H4 (cell line): ENCODE measurements at regions not wholly inside any gene's neighbourhood (a gene's known extent, or its start where the extent isn't known, plus 50 kb on each side); places are given as distances from the start of the nearest gene placed in this dataset.
A peak's percentile ranks its signal among the peaks of the same experiment; 100 is the strongest.

Experiments used
- DNase-seq: peaks from one replicate; pipeline ENCODE4 v3.0.0-alpha.2; 2015; ENCODE audit warnings: low spot score

DNA sequence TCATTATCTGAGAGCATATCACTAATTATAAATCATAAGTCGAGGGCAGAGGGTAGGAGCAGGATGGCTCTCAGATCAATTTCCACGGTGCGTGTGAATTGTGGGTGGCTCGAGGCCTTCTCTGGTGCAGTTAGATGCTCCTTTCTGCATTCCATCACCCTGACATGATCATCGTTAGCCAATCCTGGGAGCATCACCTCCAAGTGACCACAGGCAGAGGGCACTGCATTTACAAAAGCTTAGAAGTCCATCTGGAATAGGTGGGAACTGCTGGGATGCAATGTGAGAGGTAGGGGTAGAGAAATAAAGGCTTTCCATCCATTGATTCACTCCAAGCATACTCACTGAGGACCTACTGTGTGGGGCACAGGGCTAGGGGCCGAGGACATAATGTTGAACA, 538.2 kb upstream of the TBX3 start:
- DNase-seq: no peak

DNA sequence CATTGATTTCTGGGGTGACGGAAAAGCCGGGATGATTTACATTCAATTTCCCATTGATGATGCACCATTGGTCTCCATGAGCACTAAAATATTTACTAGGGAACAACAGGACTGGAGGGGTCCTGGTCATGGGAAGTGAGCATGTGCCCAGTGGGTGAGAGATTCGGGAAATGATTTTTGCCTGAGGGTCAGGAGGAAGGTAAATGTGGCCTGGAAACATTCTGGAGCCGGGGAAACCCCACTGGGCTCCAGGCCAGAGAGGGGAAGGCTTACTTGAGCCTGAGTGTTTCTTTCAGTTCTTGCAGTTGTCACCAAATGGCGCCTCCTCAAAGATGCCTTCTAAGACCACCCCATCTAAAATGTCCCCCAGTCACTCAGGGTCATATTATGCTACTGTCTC, 532.3 kb upstream of the TBX3 start:
- DNase-seq: no peak

DNA sequence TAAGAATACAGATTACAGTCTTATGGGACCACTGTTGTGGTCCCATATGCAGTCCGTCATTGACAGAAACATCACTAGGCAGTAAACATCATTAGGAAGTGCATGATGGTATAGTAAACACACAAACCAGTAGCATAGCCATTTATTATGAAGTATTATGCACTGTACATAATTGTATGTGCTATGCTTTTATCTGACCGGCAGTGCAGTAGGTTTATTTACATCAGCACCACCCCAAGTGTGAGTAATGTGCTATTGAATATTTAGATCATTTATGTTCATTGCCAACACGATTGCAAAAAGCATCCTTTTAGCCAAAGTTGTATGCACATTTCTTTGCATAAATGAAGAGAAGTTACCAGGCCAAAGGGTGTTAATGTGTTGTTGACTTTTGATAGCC, 531.6 kb upstream of the TBX3 start:
- no peak for DNase-seq

DNA sequence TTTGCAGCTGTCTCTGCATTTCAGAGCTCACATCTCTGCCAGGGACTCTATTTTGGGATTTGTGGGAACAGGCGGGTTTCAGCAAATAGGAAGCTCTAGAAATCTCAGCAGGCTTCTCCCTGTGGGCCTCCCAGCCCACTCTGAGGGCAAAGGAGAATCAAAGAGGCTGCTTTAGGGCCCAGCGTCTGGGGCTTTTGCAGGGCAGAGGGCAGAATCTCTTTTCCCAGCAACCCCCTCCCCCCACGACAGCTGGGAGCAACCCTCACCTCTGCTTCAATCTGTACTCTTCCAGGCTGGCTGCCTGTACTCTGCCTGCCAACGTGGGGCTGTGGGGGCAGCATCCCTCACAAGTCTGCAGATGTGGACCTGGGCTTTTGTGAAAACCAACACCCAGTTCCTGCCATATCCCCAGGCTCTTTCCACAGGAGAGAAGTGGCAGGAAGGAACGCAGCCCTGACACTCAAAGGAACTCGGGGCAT, 529.6 kb upstream of the TBX3 start:
- DNase-seq: no peak

DNA sequence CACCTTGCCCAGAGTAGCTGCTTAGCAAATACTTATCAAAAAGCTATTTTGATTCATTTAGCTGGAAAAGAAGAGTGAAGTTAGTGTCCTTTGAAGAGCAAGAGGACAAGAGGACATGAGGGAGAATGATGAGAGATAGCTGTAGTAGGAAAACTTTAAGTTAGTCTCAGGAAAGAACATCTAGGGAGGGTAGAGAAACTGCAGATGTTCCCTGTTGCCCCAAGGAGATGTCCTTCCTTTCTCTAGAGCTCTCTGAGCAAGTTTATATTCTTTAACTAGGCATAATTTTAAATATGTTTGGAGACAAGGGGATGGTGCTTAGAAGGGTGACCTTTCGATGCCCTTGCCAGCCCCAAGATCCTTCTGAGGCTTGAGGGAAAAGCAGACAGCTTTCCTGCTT, 529.1 kb upstream of the TBX3 start:
- DNase-seq: no peak

DNA sequence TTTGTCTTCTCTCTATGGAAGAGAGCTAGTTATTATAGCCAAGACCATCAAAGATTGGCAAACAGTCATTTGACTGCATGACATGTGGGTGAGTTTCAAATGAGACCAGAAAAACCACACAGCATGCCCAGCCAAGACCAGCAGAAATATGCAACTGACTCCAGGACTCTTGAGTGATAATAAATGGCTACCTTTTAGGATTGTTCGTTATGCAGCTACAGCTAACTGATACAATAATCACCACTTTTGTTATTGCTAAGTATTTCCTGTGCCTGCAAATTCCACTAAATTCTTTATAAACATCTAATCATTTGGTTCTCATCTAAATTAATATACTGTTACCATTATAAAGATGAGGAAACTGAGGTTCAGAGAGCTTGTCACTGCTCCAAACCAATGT, 528.4 kb upstream of the TBX3 start:
- DNase-seq: no peak

DNA sequence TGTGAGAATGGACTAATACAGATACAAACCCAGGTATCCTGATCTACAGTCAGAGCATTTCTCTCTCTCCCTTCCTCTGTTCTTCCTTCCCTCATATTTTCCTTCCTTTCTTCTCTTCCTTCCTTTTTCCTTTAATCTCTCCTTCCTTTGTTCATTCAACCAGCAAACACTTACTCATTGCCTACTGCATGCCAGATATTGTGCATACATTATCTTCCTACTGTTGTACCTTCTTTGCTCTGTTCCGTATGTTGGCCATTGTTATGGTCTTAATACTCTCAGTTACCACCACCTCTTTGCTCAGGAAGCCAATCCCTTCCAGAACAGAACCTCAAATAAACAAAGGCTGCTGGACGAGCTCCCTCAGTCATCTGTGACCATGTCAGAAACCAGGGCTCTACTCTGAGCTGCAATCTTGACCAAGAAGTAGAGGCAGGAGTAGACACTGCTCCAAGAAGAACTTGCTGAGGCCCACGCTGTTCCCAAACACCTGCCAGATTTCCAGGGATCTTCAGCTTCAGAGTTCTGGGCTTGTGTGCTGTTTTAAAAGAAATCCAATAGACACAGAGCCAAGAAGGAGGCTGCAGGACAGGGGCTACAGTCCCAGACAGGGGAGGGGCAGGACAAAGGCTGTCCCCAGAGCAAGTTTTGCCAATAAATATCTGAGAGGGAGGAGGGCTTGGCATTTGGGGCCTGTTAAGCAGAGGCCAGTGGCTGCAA, 526.7 kb upstream of the TBX3 start:
- no peak for DNase-seq

DNA sequence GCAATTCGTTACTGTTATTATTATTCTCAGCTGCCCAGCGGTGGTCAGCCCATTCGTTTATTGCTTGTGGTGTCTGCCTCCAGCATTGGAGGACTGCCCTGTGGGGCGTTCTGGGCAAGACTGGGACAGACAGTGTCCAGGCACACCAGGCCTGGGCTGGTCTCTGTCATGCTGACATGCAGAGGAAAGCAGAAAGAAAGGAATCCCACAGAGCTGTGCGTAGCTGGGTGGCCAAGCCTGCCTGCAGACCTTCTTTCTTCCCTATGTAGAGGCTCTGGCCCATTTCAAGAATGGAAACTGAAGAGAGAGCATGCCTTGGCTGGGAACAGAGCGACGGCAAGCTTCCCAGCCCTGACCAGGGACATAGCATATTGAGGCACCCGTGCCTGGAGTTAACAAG, 525.3 kb upstream of the TBX3 start:
- no peak for DNase-seq

DNA sequence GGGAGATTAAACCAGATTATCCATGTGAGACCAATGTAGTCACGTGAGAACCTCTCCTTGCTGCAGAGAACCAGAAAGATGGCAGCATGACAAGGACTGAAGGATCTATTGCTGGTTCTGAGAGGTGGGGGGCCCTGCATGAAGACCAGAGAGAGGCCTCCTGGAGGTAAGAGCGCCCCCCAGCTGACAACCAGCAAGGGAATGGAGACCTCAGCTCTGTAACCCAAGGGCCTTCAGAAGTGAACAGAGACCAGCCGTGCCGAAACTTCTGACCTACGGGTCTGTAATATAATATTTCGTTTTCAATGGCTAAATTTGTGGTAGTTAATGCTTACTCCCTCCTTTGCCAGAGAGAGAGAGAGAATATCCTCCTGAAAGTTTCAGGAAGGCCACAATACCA, 524.1 kb upstream of the TBX3 start:
- no peak for DNase-seq

DNA sequence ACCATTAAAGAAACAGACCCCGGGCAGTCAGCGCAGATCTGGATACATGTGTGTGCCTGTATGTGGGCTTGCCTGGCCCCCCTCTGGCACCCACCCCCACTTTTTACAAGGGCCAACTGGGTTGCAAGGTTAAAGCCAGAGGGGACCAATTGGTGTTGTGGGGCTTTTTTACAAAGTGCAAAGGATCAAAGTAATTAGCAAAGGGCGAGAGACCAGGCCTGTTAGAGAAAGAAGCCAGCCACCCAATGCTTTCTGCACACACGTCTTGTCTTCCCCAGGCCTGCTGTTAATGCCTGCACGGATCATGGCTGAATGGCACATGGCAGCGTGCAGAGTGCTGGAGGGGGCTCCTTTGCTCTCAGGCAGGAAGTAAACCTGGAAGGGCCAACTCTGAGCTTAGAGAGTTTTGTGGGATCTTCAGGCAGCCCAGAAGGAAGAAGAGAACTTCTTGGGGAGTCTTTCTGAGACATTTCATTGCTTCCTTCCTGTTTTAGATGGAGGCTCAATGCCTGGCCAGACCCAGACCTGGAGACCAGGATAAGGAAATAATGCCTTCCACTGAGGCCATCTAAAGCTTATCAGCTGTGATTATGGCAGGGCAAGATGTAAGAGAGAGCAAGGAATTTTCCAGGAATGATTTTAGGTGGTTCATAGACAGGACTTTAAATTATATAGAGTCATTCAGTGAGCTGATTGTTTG, 523.4 kb upstream of the TBX3 start:
- no peak for DNase-seq

DNA sequence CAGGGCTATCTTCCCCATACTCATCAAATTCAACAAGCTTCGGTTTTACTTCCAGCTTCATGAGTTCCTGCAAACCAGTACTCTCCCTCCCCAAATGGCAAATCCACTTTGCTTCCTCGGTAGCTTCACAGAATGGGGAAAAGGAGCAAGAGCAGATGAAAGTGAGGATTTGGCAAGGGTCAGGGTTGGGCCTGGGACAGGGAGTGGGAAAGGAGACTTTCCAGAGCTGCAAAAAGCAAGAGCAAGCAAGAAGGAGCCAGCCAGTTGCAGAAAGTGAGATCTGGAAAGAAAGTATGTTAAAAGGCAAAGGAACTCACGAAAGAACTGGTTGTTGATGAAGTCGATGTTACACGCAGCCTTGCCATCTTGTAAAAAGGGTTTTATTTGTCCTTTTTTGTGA, 522.8 kb upstream of the TBX3 start:
- no peak for DNase-seq

DNA sequence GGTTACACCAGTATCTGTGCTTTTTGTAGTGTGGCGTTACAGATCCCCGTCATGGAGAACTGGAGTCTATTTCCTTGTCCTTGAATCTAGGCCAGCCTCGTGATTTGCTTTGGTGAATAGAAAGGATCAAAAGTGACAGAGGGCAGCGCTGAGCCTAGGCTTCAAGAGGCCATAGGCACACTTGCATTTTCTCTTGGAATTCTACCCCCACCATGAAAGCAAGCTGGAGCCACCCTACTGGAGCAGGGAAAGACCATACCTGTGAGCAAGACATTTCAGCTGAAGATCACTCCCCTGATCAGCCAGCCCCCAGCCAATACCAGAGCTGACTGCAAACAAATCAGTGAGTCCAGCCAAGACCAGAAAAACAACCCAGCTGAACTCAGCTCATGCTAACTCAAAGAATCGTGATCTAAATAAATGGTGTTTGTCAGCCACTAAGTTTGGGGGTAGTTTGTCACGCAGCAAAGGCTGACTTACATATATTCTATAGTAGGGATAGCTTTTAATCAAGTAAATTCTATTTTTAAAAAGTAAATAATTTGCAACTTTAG, 521.9 kb upstream of the TBX3 start:
- no peak for DNase-seq

DNA sequence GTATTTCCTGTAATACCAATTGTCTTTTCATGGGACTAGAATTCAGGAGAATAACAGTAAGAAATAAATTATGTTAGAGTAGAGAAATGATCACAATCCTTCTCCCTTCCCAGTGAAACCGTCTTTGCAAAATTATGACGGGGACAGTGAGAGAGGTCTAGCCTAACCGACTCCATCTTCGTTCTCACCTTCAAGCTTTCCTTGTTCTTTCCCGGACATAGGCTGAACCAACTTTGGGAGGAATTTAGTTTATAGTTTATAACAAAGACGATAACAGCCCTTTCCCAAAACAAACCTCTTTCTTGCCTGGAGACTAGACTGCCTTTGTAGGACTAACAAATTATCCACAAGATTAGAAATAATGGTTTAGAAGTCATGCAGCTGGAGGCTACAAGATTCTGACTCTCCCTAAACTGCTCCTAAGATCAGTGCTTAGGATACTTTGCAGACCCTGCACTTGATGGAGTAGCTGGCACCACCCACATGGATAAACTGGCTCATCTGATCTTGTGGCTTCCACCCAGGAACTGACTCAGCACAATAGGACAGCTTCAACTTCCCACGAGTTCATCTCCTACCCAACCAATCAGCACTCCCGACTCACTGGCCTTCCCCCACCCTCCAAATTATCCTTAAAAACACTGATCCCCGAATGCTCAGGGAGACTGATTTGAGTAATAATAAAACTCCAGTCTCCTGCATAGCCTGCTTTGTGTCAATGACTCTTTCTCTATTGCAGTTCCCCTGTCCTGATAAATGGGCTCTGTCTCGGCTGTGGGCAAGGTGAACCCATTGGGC, 521.2 kb upstream of the TBX3 start:
- DNase-seq: peak; percentile 79

DNA sequence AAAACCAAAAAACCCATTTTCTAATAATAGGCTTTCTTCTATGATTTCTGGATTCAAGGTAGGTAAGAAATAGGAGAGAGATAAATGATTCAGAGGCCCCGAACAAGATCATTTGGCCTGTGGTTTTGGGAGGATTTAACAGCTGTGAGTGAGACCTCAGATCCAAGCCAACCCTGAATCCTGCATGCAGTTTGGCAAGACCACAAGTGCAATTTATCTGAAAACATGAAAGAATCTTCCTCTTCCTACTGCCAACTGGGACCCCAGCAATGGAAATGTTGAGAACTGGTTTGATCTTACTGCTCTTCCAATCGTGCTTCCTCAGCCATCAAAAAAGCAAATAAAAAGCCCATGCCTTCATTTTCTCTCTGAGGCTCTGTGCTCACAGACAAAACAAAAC, 519.7 kb upstream of the TBX3 start:
- DNase-seq: no peak

DNA sequence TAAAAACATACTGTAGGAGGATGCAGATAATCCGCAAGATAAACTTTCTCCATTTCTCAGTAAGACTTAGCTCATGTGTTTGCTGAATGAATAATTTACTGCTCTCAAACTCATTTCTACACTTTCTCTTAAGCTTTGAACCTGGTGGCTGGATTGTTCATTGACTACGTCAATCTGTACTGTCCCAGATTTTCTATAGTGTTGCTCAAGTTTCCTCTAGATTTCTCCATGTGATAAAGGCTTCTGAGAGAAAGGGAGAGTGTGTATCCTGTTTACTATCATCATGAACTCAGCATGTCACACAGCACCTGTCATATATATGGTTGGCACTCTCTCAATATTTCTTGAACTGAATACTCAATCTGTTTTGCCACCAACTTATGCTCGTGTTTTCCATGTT, 518.0 kb upstream of the TBX3 start:
- no peak for DNase-seq

DNA sequence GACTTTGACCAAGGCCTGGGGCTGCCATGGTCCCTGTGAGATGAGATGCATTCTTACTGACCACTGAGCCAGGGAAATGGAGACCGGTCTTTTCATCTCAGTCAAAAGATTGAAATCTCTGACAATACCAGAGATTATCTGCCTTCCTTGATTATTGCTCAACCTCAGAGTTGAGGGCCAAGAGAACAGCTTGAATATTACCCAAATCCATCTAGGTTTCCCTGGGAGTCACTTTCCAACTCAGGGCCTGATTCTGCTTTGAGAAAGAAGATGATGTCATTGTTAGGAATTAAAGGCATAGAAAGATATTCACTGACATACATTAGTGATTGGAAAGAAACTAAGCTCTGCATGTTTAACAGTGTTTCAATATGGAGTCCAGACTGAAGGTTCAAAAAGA, 515.9 kb upstream of the TBX3 start:
- no peak for DNase-seq

DNA sequence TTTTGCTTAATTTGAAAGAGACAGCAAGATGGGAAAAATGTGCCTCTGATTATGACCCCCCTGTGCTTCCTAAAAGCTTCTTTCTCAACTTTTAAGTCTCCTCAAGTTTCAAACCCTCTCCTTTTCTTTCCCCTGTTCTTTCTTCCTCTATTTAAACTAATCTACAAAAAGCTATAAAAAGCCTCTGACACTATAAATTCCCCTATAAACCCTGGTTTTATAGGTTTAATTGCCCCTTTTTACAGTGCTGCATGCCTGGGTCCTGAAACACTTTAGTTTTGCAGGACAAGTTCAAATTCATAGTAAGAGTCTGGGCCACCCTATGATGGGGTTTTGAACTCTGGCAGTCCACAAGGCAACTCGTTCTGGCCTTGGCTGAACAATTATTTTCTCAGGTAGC, 510.9 kb upstream of the TBX3 start:
- DNase-seq: no peak

DNA sequence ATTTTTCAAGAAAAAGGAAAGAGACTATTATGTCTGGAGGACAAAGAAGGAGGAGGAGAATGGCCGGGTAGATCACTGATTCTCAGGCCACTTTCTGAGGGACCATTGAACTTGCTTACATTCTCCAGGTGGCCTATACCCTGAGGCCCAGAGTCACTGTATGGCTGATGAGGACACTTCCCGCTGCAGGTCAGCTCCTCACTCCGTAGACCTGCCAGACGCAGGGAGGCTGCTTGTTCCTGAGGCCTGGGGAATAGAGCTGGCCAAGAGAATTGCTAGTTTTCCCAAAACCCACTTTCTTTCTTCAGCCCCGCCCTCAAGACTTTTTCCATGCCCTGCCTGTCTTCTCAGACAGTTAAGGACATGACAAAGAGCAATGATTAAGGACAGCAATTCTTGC, 510.5 kb upstream of the TBX3 start:
- no peak for DNase-seq

DNA sequence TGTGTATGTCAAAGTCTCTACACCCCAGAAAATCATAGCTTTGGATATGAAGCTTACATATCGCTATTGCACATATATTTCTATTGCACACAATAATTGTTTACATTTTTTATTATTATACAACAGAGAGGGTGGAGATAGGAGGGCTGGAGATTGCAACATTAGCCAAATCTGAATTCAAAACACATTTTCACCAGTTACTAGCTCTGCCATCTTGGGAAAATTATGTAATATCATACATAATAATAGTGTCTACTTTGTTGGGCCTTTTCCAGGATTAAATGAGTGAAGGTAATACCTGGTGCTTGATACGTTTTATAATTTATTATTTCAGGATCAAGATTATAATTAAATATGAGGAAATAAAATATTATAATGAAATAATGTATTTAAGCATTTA, 507.4 kb upstream of the TBX3 start:
- no peak for DNase-seq

DNA sequence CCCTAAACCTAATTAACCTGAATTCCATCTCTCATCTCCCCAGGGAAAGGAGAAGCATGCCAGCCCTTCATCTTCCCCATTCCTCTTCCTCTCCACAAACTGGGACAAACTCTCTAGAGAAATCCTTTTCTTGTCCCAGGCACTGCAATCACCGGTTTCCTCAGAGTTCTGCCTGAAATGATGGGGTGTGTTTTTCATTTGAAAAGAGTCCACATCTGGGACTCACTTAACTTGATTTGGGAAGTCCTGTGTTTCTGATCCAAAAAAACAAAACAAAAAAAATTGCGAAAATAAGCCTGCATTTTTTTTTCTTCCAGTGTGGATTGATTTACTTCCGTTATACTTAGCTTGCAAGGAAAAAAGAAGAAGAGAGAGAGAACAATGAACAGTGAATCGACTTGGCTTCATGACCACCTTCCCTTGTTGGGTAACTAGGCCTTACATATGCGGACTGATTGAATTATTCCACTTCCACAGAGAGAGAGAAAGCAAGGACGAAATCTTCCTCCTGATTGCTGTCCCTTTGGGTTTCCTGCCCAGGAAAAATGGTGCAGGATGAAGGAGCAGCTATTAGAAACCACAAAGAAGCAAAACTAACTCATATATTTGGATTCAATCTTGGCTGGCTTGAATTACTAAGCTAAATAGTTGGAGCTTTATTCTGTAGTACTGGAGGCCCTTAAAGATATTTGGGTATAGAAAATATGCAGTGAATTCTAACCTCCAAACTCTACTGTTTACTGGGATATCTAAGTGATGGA, 506.2 kb upstream of the TBX3 start:
- DNase-seq: no peak

DNA sequence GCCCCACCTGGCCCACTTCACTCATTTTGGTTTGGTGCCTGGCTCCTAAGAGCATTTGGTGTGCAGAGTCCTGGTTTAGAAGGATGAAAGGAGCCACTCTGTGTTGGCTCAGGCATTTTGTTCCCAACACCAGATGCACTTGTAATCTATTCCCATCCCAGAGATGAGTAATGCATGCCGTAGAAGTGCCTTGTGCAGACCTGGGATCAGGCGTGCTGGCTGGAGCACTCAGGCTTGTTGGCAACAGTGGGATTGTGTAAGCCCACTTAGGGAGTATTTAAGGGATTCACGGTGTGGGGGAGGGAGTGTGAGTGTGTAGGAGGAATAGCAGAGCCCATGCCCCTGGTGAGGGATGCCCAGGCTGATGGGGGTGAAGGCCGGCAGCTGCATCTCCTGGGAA, 501.5 kb upstream of the TBX3 start:
- no peak for DNase-seq

DNA sequence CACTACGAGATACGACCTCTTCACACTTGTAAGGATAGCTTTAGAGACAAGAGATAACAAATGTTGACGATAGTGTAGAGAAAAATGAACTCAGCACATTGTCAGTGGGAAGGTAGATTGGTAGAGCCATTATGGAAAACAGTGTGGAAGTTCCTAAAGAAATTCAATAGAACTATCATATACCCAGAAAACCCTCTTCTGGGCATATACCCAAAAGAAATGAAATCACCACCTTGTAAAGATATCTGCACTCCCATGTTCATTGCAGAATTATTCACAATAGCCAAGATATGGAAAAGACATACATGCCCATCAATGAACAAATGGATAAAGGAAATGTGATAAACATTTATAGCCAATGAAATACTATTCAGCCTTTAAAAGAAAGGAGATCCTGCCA, 499.8 kb upstream of the TBX3 start:
- DNase-seq: no peak
